ENCODE measurements at regions not wholly inside any gene's neighbourhood (a gene's known extent, or its start where the extent isn't known, plus 50 kb on each side); places are given as distances from the start of the nearest gene placed in this dataset.

DNA sequence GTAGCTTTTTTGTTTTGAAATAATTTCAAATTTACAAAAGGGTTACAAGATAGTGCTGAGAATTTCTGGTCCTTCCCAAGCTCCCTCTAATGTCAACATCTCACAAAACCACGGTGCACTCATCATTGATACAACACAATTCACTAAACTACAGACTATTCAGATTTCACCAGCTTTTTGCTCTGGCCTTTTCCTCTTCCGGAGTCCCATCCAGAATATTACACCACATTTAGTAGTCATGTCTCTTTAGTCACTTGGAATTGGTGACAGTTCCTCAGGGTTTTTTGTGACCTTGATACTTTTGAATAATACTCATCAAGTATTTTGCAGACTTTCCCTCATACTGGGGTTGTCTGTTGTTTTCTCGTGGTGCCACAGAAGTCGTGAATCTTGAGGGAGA is 484.0 kb downstream of the GADD45G start:
- TF ChIP-seq, protein P1, sequence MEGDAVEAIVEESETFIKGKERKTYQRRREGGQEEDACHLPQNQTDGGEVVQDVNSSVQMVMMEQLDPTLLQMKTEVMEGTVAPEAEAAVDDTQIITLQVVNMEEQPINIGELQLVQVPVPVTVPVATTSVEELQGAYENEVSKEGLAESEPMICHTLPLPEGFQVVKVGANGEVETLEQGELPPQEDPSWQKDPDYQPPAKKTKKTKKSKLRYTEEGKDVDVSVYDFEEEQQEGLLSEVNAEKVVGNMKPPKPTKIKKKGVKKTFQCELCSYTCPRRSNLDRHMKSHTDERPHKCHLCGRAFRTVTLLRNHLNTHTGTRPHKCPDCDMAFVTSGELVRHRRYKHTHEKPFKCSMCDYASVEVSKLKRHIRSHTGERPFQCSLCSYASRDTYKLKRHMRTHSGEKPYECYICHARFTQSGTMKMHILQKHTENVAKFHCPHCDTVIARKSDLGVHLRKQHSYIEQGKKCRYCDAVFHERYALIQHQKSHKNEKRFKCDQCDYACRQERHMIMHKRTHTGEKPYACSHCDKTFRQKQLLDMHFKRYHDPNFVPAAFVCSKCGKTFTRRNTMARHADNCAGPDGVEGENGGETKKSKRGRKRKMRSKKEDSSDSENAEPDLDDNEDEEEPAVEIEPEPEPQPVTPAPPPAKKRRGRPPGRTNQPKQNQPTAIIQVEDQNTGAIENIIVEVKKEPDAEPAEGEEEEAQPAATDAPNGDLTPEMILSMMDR (IDR thresholded peaks at IDR 0.05) = no peak
- TF ChIP-seq POLR2A (IDR thresholded peaks at IDR 0.05) (no peak), POLR2AphosphoS5 (IDR thresholded peaks at IDR 0.05) (no peak)

All from breast epithelium (tissue), 3 donors.